GM23338 (cell line): ENCODE measurements at regions not wholly inside any gene's neighbourhood (a gene's known extent, or its start where the extent isn't known, plus 50 kb on each side); places are given as distances from the start of the nearest gene placed in this dataset.

Experiments
- ATAC-seq: fragments of 200-7000 bp; cut with Tn5 transposase; 3 replicates; pipeline ENCODE4 v1.9.1; 2020
- DNase-seq: peaks from one replicate; pipeline ENCODE4 v3.0.0-alpha.2; 2015; ENCODE audit warnings: low spot score
- H2AFZ ChIP-seq: fragments of 200-600 bp; sonication (generic); 2 replicates; pipeline ENCODE4 v1.8.0; 2016; ENCODE audit warnings: antibody characterized with exemption, mild to moderate bottlenecking, moderate library complexity
- H3F3A ChIP-seq: fragments of 200-600 bp; sonication (generic); replicated peaks from 2 replicates; pipeline ENCODE4 v1.8.0; 2017; ENCODE audit warnings: antibody characterized with exemption, mixed run types, low read depth
- H3K27ac ChIP-seq: fragments of 200-600 bp; sonication (generic); 2 replicates; pipeline ENCODE4 v1.6.1; 2016; ENCODE audit warnings: low read depth
- H3K27me3 ChIP-seq: fragments of 200-600 bp; sonication (generic); 2 replicates; pipeline ENCODE4 v1.8.0; 2016; ENCODE audit warnings: mild to moderate bottlenecking, mixed run types, moderate library complexity; ENCODE audit not compliant: insufficient read depth
- H3K36me3 ChIP-seq: fragments of 200-600 bp; sonication (generic); 2 replicates; pipeline ENCODE4 v1.8.0; 2016; ENCODE audit warnings: mild to moderate bottlenecking; ENCODE audit not compliant: insufficient read depth
- H3K4me1 ChIP-seq: fragments of 200-600 bp; sonication (generic); 2 replicates; pipeline ENCODE4 v1.8.0; 2016; ENCODE audit warnings: mild to moderate bottlenecking, moderate library complexity; ENCODE audit not compliant: insufficient read depth
- H3K4me2 ChIP-seq: fragments of 200-600 bp; sonication (generic); 2 replicates; pipeline ENCODE4 v1.7.1; 2017; ENCODE audit warnings: mixed run types
- H3K4me3 ChIP-seq: fragments of 200-600 bp; sonication (generic); 2 replicates; pipeline ENCODE4 v1.6.1; 2016; ENCODE audit warnings: mixed run types
- H3K79me2 ChIP-seq: fragments of 200-600 bp; sonication (generic); replicated peaks from 2 replicates; pipeline ENCODE4 v1.8.0; 2017; ENCODE audit warnings: mild to moderate bottlenecking; ENCODE audit not compliant: insufficient read depth
- H3K9me2 ChIP-seq: fragments of 200-600 bp; sonication (generic); 2 replicates; pipeline ENCODE4 v1.8.0; 2017; ENCODE audit not compliant: insufficient read depth
- H4K20me1 ChIP-seq: fragments of 200-600 bp; sonication (generic); replicated peaks from 2 replicates; pipeline ENCODE4 v1.8.0; 2017; ENCODE audit warnings: mild to moderate bottlenecking; ENCODE audit not compliant: insufficient read depth
- H3K27ac Mint-ChIP-seq: 2 replicates; pipeline ENCODE4 v1.8.0; 2020; ENCODE audit warnings: inconsistent platforms, mild to moderate bottlenecking, moderate library complexity, mixed read lengths
- H3K27me3 Mint-ChIP-seq: 3 replicates; pipeline ENCODE4 v1.8.0; 2022; ENCODE audit warnings: low read depth, mild to moderate bottlenecking, moderate library complexity, mixed read lengths, inconsistent platforms; ENCODE audit not compliant: insufficient read depth, poor library complexity
- H3K36me3 Mint-ChIP-seq: 3 replicates; pipeline ENCODE4 v1.8.0; 2021; ENCODE audit warnings: low read depth, mild to moderate bottlenecking, inconsistent platforms, moderate library complexity, mixed read lengths
- H3K4me1 Mint-ChIP-seq: 3 replicates; pipeline ENCODE4 v1.8.0; 2020; ENCODE audit warnings: mild to moderate bottlenecking, inconsistent platforms, mixed read lengths
- H3K4me3 Mint-ChIP-seq: 3 replicates; pipeline ENCODE4 v1.8.0; 2021; ENCODE audit warnings: moderate library complexity, mild to moderate bottlenecking, inconsistent platforms, mixed read lengths
- H3K9me3 Mint-ChIP-seq: 3 replicates; pipeline ENCODE4 v1.8.0; 2020; ENCODE audit warnings: moderate library complexity, mild to moderate bottlenecking, inconsistent platforms, mixed read lengths
- CREB1 ChIP-seq: fragments of 250-450 bp; sonication (Bioruptor Pico); IDR thresholded peaks from 2 replicates; pipeline ENCODE4 v1.5.0; 2020; ENCODE audit warnings: low read depth, mild to moderate bottlenecking, moderate library complexity
- CTCF ChIP-seq, 2 experiments: fragments of 200-600 bp in 1 of 2; sonication (generic) in 1 of 2; conservative IDR thresholded peaks; 2 replicates each; pipeline versions ENCODE4 v1.5.1 to v1.6.1; 2016 to 2017; ENCODE audit warnings: antibody characterized with exemption in 2 of 2, low read depth in 2 of 2, mild to moderate bottlenecking in 2 of 2, moderate library complexity in 1 of 2
- EZH2 ChIP-seq: fragments of 200-600 bp; sonication (generic); IDR thresholded peaks from one replicate; pipeline ENCODE4 v1.8.0; 2017; ENCODE audit warnings: antibody characterized with exemption, mild to moderate bottlenecking, low read depth; ENCODE audit not compliant: unreplicated experiment
- EZH2phosphoT487 ChIP-seq: fragments of 200-600 bp; sonication (generic); IDR thresholded peaks from one replicate; pipeline ENCODE4 v1.8.1; 2018; ENCODE audit warnings: antibody characterized with exemption; ENCODE audit not compliant: unreplicated experiment
- JUNB ChIP-seq: IDR thresholded peaks from one replicate; pipeline ENCODE4 v1.6.1; 2016; ENCODE audit warnings: antibody characterized with exemption; ENCODE audit not compliant: unreplicated experiment
- NANOG ChIP-seq: IDR thresholded peaks from 2 replicates; pipeline ENCODE4 v1.6.1; 2016; ENCODE audit warnings: antibody characterized with exemption, borderline replicate concordance
- POLR2AphosphoS5 ChIP-seq: IDR thresholded peaks from 2 replicates; pipeline ENCODE4 v1.6.1; 2016; ENCODE audit warnings: antibody characterized with exemption, low read depth
- REST ChIP-seq: IDR thresholded peaks from one replicate; pipeline ENCODE4 v1.6.1; 2018; ENCODE audit warnings: antibody characterized with exemption; ENCODE audit not compliant: unreplicated experiment
- STAT1 ChIP-seq: IDR thresholded peaks from one replicate; pipeline ENCODE4 v1.6.1; 2016; ENCODE audit warnings: antibody characterized with exemption; ENCODE audit not compliant: unreplicated experiment
- ZNF114 ChIP-seq: fragments of 250-450 bp; sonication (Bioruptor Pico); IDR thresholded peaks from 2 replicates; pipeline ENCODE4 v1.5.0; 2020; ENCODE audit warnings: mild to moderate bottlenecking, moderate library complexity
- ZNF331 ChIP-seq: fragments of 250-450 bp; sonication (Bioruptor Pico); IDR thresholded peaks from 2 replicates; pipeline ENCODE4 v1.5.0; 2020; ENCODE audit warnings: low read depth, mild to moderate bottlenecking, moderate library complexity

DNA sequence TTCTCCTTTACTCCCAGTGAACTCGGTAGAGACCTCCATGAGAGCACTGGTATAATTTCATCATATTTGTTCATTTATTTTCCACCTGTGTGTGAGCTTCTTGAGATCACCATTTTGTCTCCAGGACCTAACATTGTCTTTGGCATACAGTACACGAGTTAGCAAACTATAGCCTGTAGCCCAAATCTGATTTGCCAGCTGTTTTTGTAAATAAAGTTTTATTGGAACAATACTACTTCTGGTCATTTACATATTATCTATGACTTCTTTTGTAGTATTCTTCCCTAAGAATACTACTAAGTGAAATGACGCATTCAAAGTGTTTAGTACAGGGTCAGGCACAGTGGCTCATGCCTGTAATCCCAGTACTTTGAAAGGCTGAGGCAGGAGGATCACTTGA is 449.5 kb downstream of the PLPP3 start:
- H3K4me3 Mint-ChIP-seq, result no peak overlapping the region
- no peaks in the 10 kb centered on the region for H3K27me3 Mint-ChIP-seq
- ATAC-seq (no peak), DNase-seq (no peak)
- no peak overlapping the region for H3K27ac Mint-ChIP-seq
- no peaks in the 10 kb centered on the region for H4K20me1 ChIP-seq
- H3K4me1 Mint-ChIP-seq, result no peaks in the 10 kb centered on the region
- peaks cover 3% of the 10 kb centered on the region for H3K9me2 ChIP-seq
- H3K27me3 ChIP-seq, result no peaks in the 10 kb centered on the region
- H3K27ac ChIP-seq, result no peak overlapping the region
- no peaks in the 10 kb centered on the region for H3F3A ChIP-seq
- H2AFZ ChIP-seq, result no peak overlapping the region
- H3K9me3 Mint-ChIP-seq, result no peaks in the 10 kb centered on the region
- no peaks in the 10 kb centered on the region for H3K79me2 ChIP-seq
- no peak overlapping the region for H3K4me3 ChIP-seq
- TF ChIP-seq ZNF331 (CRISPR knock-in tag) (no peak), CTCF (conservative IDR thresholded peaks at IDR 0.05; ENCODE audit: low read depth in 2 of 2) (no peak), ZNF114 (no peak), JUNB (no peak), STAT1 (no peak)
- H3K4me1 ChIP-seq, result no peaks in the 10 kb centered on the region
- H3K4me2 ChIP-seq, result no peak overlapping the region
- H3K36me3 ChIP-seq, result no peaks in the 10 kb centered on the region
- no peaks in the 10 kb centered on the region for H3K36me3 Mint-ChIP-seq

- H3K9me3 Mint-ChIP-seq, result no peaks in the 10 kb centered on the region; the same call in 1 of the 3 replicates
- Histone ChIP-seq H3K4me2 (no peak overlapping the region), H3K9me2 (no peaks in the 10 kb centered on the region; the same call in 1 of the 2 replicates), H3K4me1 (no peaks in the 10 kb centered on the region), H2AFZ (peak overlapping the region; percentile 38; the same call in 1 of the 2 replicates), H3K27me3 (no peaks in the 10 kb centered on the region), H4K20me1 (no peaks in the 10 kb centered on the region), H3K4me3 (no peak overlapping the region), H3K36me3 (no peaks in the 10 kb centered on the region), H3K27ac (no peak overlapping the region), H3F3A (no peaks in the 10 kb centered on the region), H3K79me2 (no peaks in the 10 kb centered on the region)
- H3K36me3 Mint-ChIP-seq, result no peaks in the 10 kb centered on the region
- H3K4me1 Mint-ChIP-seq, result no peaks in the 10 kb centered on the region
- DNase-seq, result no peak
- no peak overlapping the region for H3K27ac Mint-ChIP-seq
- ATAC-seq, result no peak
- no peak overlapping the region for H3K4me3 Mint-ChIP-seq
- peaks cover 2% of the 10 kb centered on the region for H3K27me3 Mint-ChIP-seq
- TF ChIP-seq JUNB, result no peak
- no peak for TF ChIP-seq POLR2AphosphoS5
- TF ChIP-seq EZH2phosphoT487, result no peak
- no peak for TF ChIP-seq REST
- TF ChIP-seq STAT1, result no peak
- TF ChIP-seq EZH2, result no peak
- no peak for TF ChIP-seq ZNF331 (CRISPR knock-in tag)
- TF ChIP-seq CREB1, result no peak
- TF ChIP-seq CTCF (conservative IDR thresholded peaks at IDR 0.05; ENCODE audit: low read depth in 2 of 2), result no peak
- no peak for TF ChIP-seq NANOG
- TF ChIP-seq ZNF114, result no peak
These were observed 454.0 kb downstream of the PLPP3 start for GRCh38 chr1:56125316-56125715.
